ENCODE measurements at regions not wholly inside any gene's neighbourhood (a gene's known extent, or its start where the extent isn't known, plus 50 kb on each side); places are given as distances from the start of the nearest gene placed in this dataset.

- TF ChIP-seq CTCF (IDR thresholded peaks at IDR 0.05) (no peak), POLR2AphosphoS5 (IDR thresholded peaks at IDR 0.05) (no peak), POLR2A (IDR thresholded peaks at IDR 0.05) (no peak)
- no peaks in the 10 kb centered on the region for H3K36me3 ChIP-seq
- no peak overlapping the region for H3K27ac ChIP-seq
- DNase-seq (ENCODE audit: low spot score in 2 of 2) = no peak
- no peaks in the 10 kb centered on the region for H3K27me3 ChIP-seq
- intact Hi-C loops (cut with DNase I; ENCODE audit: low total_unique reads) = no loop called here
- H3K4me1 ChIP-seq = no peaks in the 10 kb centered on the region
- H3K4me3 ChIP-seq = no peak overlapping the region
- peaks cover 5 to 6% of the 10 kb centered on the region in 2 donors for H3K9me3 ChIP-seq
Observed at GRCh38 chr5:156147944-156148285, 179.0 kb upstream of the SGCD start.

- intact Hi-C loops (cut with DNase I; ENCODE audit: low total_unique reads) = no loop called here
- Histone ChIP-seq H3K4me1 (no peaks in the 10 kb centered on the region), H3K27me3 (no peaks in the 10 kb centered on the region), H3K9me3 (peaks cover 1 to 2% of the 10 kb centered on the region in 2 donors), H3K4me3 (no peak overlapping the region), H3K27ac (no peak overlapping the region), H3K36me3 (no peaks in the 10 kb centered on the region)
- no peak for TF ChIP-seq POLR2A (IDR thresholded peaks at IDR 0.05)
- no peak for TF ChIP-seq POLR2AphosphoS5 (IDR thresholded peaks at IDR 0.05)
- no peak for TF ChIP-seq CTCF (IDR thresholded peaks at IDR 0.05)
- no peak for DNase-seq (ENCODE audit: low spot score in 2 of 2)
Observed at GRCh38 chr5:156148301-156148700, 178.7 kb upstream of the SGCD start.

- Histone ChIP-seq H3K36me3 (no peaks in the 10 kb centered on the region), H3K27me3 (no peaks in the 10 kb centered on the region), H3K4me3 (no peak overlapping the region), H3K9me3 (no peaks in the 10 kb centered on the region), H3K27ac (no peak overlapping the region), H3K4me1 (no peaks in the 10 kb centered on the region)
- DNase-seq (ENCODE audit: low spot score in 2 of 2) = no peak
- intact Hi-C loops (cut with DNase I; ENCODE audit: low total_unique reads) = no loop called here
- no peak for TF ChIP-seq CTCF (IDR thresholded peaks at IDR 0.05)
- no peak for TF ChIP-seq POLR2AphosphoS5 (IDR thresholded peaks at IDR 0.05)
Observed at GRCh38 chr5:156149213-156149612, 177.8 kb upstream of the SGCD start.

GRCh38 chr5:156153602-156154001 lies 173.4 kb upstream of the SGCD start:
- DNase-seq (ENCODE audit: low spot score in 2 of 2) = no peak
- Histone ChIP-seq H3K27me3 (no peaks in the 10 kb centered on the region), H3K36me3 (no peaks in the 10 kb centered on the region), H3K4me1 (no peaks in the 10 kb centered on the region), H3K9me3 (no peaks in the 10 kb centered on the region), H3K27ac (no peak overlapping the region), H3K4me3 (no peak overlapping the region)
- no peak for TF ChIP-seq POLR2AphosphoS5 (IDR thresholded peaks at IDR 0.05)
- no peak for TF ChIP-seq POLR2A (IDR thresholded peaks at IDR 0.05)
- no peak for TF ChIP-seq CTCF (IDR thresholded peaks at IDR 0.05)
- intact Hi-C loops (cut with DNase I; ENCODE audit: low total_unique reads) = no loop called here

GRCh38 chr5:156154757-156155156 lies 172.2 kb upstream of the SGCD start:
- Histone ChIP-seq H3K9me3 (no peaks in the 10 kb centered on the region), H3K27me3 (no peaks in the 10 kb centered on the region), H3K4me1 (no peaks in the 10 kb centered on the region), H3K36me3 (no peaks in the 10 kb centered on the region), H3K4me3 (no peak overlapping the region), H3K27ac (no peak overlapping the region)
- no peak for TF ChIP-seq CTCF (IDR thresholded peaks at IDR 0.05)
- no peak for TF ChIP-seq POLR2AphosphoS5 (IDR thresholded peaks at IDR 0.05)
- no peak for TF ChIP-seq POLR2A (IDR thresholded peaks at IDR 0.05)
- DNase-seq (ENCODE audit: low spot score in 2 of 2) = no peak
- intact Hi-C loops (cut with DNase I; ENCODE audit: low total_unique reads) = no loop called here
